22Rv1 (cell line): ENCODE measurements at regions not wholly inside any gene's neighbourhood (a gene's known extent, or its start where the extent isn't known, plus 50 kb on each side); places are given as distances from the start of the nearest gene placed in this dataset.

ENCODE experiments used
- H3K27ac ChIP-seq: fragments of 450-650 bp; 2 replicates; pipeline ENCODE4 v1.5.1; 2017
- ZFX ChIP-seq: fragments of 450-650 bp; IDR thresholded peaks from 2 replicates; pipeline ENCODE4 v1.6.1; 2017; ENCODE audit warnings: antibody characterized with exemption, borderline replicate concordance
- TF ChIP-seq, protein P1 (sequence below): fragments of 450-650 bp; IDR thresholded peaks from 2 replicates; pipeline ENCODE4 v1.5.1; 2017; ENCODE audit warnings: mild to moderate bottlenecking

DNA sequence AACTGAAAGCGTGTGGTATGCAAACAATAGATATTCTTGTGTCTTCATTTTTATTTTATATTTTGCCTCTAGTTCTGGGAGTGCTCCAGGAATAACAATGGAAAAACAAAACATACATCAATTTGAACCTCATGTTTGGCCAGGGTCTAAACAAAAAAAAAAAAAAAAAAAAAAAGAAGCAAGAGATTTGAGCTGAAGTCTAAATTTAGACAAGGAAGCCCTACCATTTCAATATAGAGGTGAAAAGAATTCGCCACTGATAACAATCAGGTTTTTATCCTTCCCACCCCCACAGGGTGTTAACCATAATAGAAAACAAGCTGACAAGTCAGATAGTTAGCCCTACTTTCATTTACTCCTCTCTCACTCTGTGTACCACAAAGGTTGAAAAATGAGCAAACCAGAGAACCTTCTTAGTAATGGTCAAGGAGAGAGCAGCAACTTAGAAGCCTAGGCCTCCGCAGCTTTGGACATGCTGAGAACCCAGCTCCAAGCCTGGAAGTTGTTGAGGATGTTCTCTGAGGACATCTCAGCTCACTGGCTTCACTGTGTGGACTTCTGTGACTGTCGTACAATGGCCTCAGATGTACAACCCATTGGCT lies 118.2 kb upstream of the HMHB1 start:
- H3K27ac ChIP-seq, result no peak overlapping the region
- TF ChIP-seq, protein P1, sequence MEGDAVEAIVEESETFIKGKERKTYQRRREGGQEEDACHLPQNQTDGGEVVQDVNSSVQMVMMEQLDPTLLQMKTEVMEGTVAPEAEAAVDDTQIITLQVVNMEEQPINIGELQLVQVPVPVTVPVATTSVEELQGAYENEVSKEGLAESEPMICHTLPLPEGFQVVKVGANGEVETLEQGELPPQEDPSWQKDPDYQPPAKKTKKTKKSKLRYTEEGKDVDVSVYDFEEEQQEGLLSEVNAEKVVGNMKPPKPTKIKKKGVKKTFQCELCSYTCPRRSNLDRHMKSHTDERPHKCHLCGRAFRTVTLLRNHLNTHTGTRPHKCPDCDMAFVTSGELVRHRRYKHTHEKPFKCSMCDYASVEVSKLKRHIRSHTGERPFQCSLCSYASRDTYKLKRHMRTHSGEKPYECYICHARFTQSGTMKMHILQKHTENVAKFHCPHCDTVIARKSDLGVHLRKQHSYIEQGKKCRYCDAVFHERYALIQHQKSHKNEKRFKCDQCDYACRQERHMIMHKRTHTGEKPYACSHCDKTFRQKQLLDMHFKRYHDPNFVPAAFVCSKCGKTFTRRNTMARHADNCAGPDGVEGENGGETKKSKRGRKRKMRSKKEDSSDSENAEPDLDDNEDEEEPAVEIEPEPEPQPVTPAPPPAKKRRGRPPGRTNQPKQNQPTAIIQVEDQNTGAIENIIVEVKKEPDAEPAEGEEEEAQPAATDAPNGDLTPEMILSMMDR, result no peak
- TF ChIP-seq ZFX, result no peak

DNA sequence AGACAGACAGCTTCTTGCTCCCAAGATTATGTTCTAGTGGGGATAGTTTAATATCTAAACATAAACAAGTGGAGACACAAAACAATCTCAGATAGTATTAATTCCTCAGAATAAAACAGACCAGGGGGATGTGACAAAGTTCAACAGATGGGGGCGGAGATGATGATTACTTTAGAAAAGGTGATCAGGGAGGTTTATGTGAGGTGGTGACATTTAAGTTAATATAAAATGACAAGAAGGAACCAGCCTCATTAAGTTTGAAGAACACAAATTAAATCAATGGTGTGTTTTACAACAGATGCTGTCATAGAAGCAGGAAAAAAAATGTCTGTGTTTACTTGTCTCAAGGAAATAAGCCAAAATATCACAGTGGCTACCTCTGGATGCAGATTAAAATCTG lies 119.6 kb upstream of the HMHB1 start:
- TF ChIP-seq, protein P1, result no peak
- TF ChIP-seq ZFX, result no peak

DNA sequence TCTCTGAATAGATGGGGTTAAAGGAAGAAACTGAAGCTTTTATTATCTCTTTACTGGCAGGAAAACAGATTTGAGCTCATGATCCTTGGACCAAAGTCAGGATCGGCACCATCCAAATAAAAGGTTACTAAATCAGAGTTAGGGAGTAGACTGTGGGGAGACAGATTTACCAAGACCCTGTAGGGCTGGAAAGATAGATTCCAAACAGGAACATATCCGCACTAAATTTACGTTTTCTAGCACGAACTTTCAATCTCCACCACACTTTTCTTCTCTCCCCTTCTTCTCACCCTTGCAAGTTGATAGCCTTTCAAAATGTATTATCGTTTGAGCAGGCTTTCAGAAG lies 120.0 kb upstream of the HMHB1 start:
- no peak for TF ChIP-seq ZFX
- TF ChIP-seq, protein P1, result no peak
- H3K27ac ChIP-seq, result no peak overlapping the region

More for the DNA sequence above, 119.6 kb upstream of the HMHB1 start:
- no peak overlapping the region for H3K27ac ChIP-seq

DNA sequence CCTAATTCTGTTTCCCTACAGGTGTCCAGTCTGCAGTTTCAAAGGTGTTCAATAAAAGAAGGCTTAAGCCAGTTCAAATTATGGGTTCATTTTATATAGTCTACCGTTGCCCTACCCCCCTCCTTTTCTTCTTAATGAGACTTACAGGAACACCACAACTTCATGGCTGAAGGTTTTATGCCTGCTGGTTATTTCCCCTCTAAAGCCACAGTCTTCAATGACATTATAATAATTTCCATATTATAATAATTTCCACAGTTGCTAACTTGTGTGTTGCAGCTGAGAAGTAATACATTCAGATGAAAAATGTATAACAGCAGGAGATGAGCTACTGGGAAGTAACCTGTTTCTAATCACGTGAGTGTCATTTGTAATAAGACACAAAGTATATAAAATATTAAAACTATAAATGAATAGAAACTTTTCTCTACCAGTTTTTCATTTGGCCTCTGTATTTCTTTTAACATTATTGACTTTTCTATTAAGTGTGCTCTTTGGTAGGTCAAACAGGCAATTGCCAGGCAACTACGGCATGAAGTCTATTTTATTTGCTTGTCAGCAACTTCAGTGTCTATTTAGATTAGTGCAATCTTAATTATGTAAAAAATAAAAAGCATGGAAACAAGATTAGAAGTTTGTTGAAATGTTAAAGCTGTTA lies 120.5 kb upstream of the HMHB1 start:
- no peak for TF ChIP-seq ZFX
- TF ChIP-seq, protein P1, result no peak
- no peak overlapping the region for H3K27ac ChIP-seq

DNA sequence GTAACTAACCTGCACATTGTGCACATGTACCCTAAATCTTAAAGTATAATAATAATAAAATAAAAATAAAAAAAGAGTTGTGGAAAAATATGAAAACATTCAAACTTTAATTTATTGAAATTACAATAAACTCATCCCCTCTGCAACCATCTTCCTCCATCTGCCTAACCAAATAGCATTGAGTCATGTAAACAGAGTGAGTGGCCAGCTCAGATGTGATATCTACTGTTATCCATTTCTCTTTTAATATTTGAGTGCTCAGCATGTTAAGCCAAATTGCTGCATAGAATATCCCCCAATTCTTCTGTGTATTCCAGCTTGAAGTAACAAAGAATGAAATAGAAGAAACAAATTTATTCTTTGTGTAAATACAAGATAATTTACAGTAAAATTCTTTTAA lies 124.4 kb upstream of the HMHB1 start:
- TF ChIP-seq ZFX, result no peak
- TF ChIP-seq, protein P1, result no peak
- no peak overlapping the region for H3K27ac ChIP-seq

DNA sequence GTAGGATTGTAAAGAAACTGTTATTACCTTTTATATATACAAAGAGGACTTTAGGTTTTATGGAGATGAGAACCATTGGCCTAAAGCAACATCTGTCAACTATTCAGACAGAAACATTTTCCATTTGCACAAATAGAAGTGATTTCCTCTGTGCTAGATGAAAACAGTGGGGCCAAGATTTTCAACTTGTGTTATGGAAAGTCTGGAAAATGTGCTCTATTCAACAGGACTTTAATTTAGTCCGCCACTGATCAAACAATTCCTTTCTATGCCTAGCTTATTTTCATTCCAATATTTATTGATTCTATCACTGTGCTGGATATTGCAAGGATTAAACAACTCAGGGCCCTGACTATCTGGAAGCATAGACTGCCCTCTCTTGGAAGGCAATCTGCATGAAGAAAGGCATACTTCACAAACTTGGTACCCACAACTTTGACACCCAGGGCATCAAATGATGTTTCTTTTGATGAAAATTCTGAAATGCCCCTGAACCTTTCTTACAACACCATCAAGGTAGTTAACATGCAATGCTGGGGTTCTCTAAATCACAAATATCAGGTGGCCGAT lies 126.6 kb upstream of the HMHB1 start:
- no peak overlapping the region for H3K27ac ChIP-seq
- TF ChIP-seq, protein P1, result no peak
- no peak for TF ChIP-seq ZFX

DNA sequence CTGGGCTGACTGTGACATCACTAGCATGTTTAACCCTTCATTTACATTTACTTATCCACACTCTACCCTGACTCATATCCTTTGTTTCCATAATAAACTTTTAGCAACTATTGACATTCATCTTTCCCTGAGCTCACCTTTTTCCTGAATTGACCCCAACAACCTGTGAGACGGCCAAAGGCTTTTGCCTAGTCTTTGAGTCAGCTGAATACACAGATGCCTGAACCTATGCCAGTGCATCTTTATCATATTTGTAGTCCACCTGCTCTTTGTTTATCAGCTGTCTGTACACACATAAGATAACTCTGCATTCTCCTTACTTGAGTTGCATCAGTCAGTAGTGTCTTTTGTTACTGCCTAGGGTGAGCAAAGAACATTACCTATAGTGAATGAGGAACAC lies 128.5 kb upstream of the HMHB1 start:
- no peak overlapping the region for H3K27ac ChIP-seq
- TF ChIP-seq, protein P1, result no peak
- TF ChIP-seq ZFX, result no peak
